ENCODE measurements at regions not wholly inside any gene's neighbourhood (a gene's known extent, or its start where the extent isn't known, plus 50 kb on each side); places are given as distances from the start of the nearest gene placed in this dataset.

DNA sequence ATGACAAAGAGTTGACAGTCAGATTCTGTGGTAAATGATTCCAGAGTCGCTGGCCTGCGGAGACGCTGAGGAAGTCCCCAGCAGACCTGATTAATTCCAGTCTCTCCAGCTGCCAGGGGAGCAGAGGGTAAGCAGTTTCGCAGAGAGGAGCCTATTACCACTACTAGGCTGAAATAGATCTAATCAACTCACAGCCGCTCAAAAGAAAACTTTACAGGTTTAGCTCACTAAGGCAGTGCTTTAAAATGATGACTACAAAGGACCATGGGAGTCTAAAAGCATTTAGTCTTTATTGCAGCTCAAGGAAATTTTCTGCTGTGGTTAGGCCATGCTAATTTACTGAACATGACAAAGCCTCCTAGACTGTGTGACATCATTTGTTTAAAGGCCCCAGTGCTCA lies 445.6 kb upstream of the POU3F3 start:
- TF ChIP-seq TCF12 (IDR thresholded peaks at IDR 0.05; ENCODE audit: low read depth) (no peak), CEBPB (IDR thresholded peaks at IDR 0.05) (no peak)
